ENCODE measurements at regions not wholly inside any gene's neighbourhood (a gene's known extent, or its start where the extent isn't known, plus 50 kb on each side); places are given as distances from the start of the nearest gene placed in this dataset.

DNA sequence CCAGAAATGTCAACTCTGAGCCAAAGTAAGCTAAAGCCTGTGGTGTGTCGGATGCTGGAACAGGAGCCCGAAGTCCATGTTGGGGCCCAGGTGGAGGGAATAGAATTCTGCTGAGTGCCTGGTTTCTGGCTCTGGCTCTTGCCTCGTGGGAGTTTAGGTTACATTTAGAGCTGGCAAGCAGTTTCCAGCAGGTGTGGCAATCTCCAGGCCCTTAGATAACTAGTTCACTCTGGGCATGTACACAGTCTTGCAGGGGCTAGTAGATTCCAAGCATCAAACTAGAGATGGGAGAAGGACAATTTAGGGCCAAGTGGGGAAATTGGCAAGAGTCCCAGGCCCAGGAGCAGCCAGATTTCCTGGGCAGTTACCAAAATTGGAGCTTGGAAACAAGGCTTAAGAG, 56.3 kb upstream of the STOX2 start:
- no peak for TF ChIP-seq EZH2 (IDR thresholded peaks at IDR 0.05; ENCODE audit: insufficient read depth, low read length)
- TF ChIP-seq, protein P1, sequence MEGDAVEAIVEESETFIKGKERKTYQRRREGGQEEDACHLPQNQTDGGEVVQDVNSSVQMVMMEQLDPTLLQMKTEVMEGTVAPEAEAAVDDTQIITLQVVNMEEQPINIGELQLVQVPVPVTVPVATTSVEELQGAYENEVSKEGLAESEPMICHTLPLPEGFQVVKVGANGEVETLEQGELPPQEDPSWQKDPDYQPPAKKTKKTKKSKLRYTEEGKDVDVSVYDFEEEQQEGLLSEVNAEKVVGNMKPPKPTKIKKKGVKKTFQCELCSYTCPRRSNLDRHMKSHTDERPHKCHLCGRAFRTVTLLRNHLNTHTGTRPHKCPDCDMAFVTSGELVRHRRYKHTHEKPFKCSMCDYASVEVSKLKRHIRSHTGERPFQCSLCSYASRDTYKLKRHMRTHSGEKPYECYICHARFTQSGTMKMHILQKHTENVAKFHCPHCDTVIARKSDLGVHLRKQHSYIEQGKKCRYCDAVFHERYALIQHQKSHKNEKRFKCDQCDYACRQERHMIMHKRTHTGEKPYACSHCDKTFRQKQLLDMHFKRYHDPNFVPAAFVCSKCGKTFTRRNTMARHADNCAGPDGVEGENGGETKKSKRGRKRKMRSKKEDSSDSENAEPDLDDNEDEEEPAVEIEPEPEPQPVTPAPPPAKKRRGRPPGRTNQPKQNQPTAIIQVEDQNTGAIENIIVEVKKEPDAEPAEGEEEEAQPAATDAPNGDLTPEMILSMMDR (IDR thresholded peaks at IDR 0.05; ENCODE audit: insufficient read depth, low read depth, low read length), result no peak
